Esophagus squamous epithelium (tissue), 5 donors: ENCODE measurements at regions not wholly inside any gene's neighbourhood (a gene's known extent, or its start where the extent isn't known, plus 50 kb on each side); places are given as distances from the start of the nearest gene placed in this dataset.

ENCODE experiments used
- DNase-seq: peaks from one replicate; lab custom pipeline; 2025; lab: John Stamatoyannopoulos, UW
- H3K27ac ChIP-seq, 4 donors: fragments of 200-600 bp; sonication (generic); one replicate each; pipeline ENCODE4 v1.5.1; 2016 to 2019; ENCODE audit warnings: mild to moderate bottlenecking in 1 of 4
- H3K27me3 ChIP-seq, 4 donors: fragments of 200-600 bp; sonication (generic); 1 replicate in 3 of 4; 2 replicates in 1 of 4; pipeline versions ENCODE4 v1.5.1 to v1.6.0; 2017 to 2021; ENCODE audit warnings: antibody characterized with exemption in 1 of 4
- H3K36me3 ChIP-seq, 3 donors: fragments of 200-600 bp; sonication (generic); one replicate each; pipeline ENCODE4 v1.5.1; 2016 to 2019
- H3K4me1 ChIP-seq, 3 donors: fragments of 200-600 bp; sonication (generic); one replicate each; pipeline ENCODE4 v1.5.1; 2017 to 2019
- H3K4me3 ChIP-seq, 4 donors: fragments of 200-600 bp; sonication (generic); 1 replicate in 3 of 4; 2 replicates in 1 of 4; pipeline ENCODE4 v1.5.1; 2016 to 2019; ENCODE audit warnings: mild to moderate bottlenecking in 2 of 4, moderate library complexity in 1 of 4
- H3K9me3 ChIP-seq, 3 donors: fragments of 200-600 bp; sonication (generic); one replicate each; pipeline ENCODE4 v1.5.1; 2016 to 2019
- CTCF ChIP-seq, 6 experiments: fragments of 450-650 bp in 4 of 6; fragments of 200-600 bp in 2 of 6; sonication (generic) in 2 of 6; IDR thresholded peaks; one replicate each; pipeline ENCODE4 v1.5.1; 2016 to 2019; ENCODE audit warnings: antibody characterized with exemption in 6 of 6, mild to moderate bottlenecking in 4 of 6, moderate library complexity in 4 of 6
- POLR2A ChIP-seq, 4 donors: fragments of 450-650 bp; IDR thresholded peaks; one replicate each; pipeline ENCODE4 v1.6.1; 2017; ENCODE audit warnings: antibody characterized with exemption in 4 of 4, mild to moderate bottlenecking in 4 of 4, moderate library complexity in 3 of 4
- WGBS, 2 donors: methylation state at CpG; one replicate each; pipeline ENCODE4 v1.1.5; 2018; 5-methylcytosine and 5-hydroxymethylcytosine counted together
- intact Hi-C: fragments of 100-400 bp; cut with DNase I; formaldehyde crosslinking; loops from one replicate; pipeline ENCODE4 v1.15.0; 2022
- donor health status: DM: yes; HTN: yes; CAD: no.

DNA sequence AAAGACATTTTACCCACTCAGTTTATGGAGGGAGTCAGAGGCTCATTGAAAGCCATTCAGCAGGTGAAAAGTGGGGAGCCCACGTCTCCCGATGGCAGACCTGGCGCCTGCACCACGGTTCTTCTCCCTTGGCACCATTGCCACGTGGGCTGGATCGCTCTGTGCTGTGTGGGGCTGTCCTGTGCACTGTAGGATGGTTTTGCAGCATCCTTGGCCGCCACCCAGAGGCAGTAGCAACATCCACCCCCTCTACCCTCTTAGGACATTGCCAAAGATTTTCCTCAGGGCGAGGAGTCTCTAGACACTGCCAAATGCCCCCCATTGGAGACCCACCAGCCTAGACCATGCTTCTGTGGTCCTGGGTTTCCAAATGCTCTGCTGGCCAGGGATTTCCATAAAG, 60.2 kb downstream of the SYNE3 start:
- intact Hi-C loops: no loop called here
- Histone ChIP-seq H3K27ac (no peak overlapping the region), H3K36me3 (peaks cover 0 to 27% (median 7%) of the 10 kb centered on the region in 3 donors), H3K4me1 (peaks cover 8 to 10% (median 9%) of the 10 kb centered on the region in 3 donors), H3K27me3 (peaks cover 0 to 5% (median 0%) of the 10 kb centered on the region in 4 donors), H3K9me3 (no peaks in the 10 kb centered on the region), H3K4me3 (no peak overlapping the region)
- WGBS, 2 donors: 75 to 82% methylated on average over 6 to 8 of the region's 8 CpGs
- TF ChIP-seq POLR2A (IDR thresholded peaks at IDR 0.05) (no peak), CTCF (IDR thresholded peaks at IDR 0.05) (no peak)
- DNase-seq: no peak

DNA sequence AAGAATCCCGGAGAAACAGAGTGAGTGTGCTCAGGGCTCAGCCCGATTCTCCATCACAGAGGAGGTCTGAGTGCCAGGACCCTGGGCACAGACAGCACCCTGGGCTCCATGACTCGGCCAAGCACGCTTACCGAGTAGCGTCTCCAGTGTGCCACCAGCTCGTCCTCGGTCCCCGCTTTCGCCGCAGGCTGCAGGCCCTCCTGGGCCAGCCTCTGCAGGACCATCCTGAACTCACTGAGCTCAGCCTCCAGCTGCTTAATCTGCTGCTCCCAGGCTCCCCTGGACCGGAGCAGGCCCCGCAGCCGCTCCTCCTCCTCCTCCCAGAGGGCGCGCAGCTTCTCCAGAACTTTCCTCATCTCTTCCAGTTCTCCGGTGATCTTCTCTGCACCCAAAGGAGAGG, 61.2 kb downstream of the SYNE3 start:
- H3K27me3 ChIP-seq: no peaks in the 10 kb centered on the region
- H3K4me3 ChIP-seq: no peak overlapping the region
- H3K36me3 ChIP-seq: peaks cover 0 to 36% (median 7%) of the 10 kb centered on the region in 3 donors
- WGBS, 2 donors: 94 to 98% methylated on average over 15 to 16 of the region's 17 CpGs
- H3K9me3 ChIP-seq: no peaks in the 10 kb centered on the region
- TF ChIP-seq POLR2A (IDR thresholded peaks at IDR 0.05): no peak
- no peak for TF ChIP-seq CTCF (IDR thresholded peaks at IDR 0.05)
- no peak overlapping the region for H3K27ac ChIP-seq
- intact Hi-C loops: no loop called here
- H3K4me1 ChIP-seq: no peaks in the 10 kb centered on the region
- DNase-seq: no peak

- H3K9me3 ChIP-seq: no peaks in the 10 kb centered on the region
- peaks cover 0 to 52% (median 7%) of the 10 kb centered on the region in 3 donors for H3K36me3 ChIP-seq
- no peak for DNase-seq
- H3K4me3 ChIP-seq: no peak overlapping the region
- 83 to 90% methylated on average over 1 of the region's 1 CpG for WGBS, 2 donors
- no peak for TF ChIP-seq POLR2A (IDR thresholded peaks at IDR 0.05)
- H3K27ac ChIP-seq: no peak overlapping the region
- intact Hi-C loops: no loop called here
- H3K4me1 ChIP-seq: no peaks in the 10 kb centered on the region
- H3K27me3 ChIP-seq: no peaks in the 10 kb centered on the region
These were observed 62.8 kb downstream of the SYNE3 start for GRCh38 chr14:95453713-95453980.

- H3K36me3 ChIP-seq: peaks cover 0 to 54% (median 7%) of the 10 kb centered on the region in 3 donors
- H3K4me3 ChIP-seq: no peak overlapping the region
- 74 to 83% methylated on average over 7 to 8 of the region's 10 CpGs for WGBS, 2 donors
- DNase-seq: no peak
- intact Hi-C loops: no loop called here
- H3K27me3 ChIP-seq: no peaks in the 10 kb centered on the region
- H3K4me1 ChIP-seq: no peaks in the 10 kb centered on the region
- TF ChIP-seq CTCF (IDR thresholded peaks at IDR 0.05) (no peak), POLR2A (IDR thresholded peaks at IDR 0.05) (no peak)
- H3K9me3 ChIP-seq: no peaks in the 10 kb centered on the region
- no peak overlapping the region for H3K27ac ChIP-seq
These were observed 63.3 kb downstream of the SYNE3 start for GRCh38 chr14:95452893-95453712.

- TF ChIP-seq CTCF (IDR thresholded peaks at IDR 0.05): peak in 2 of 6 experiments; percentile 12 to 38
- no peak for TF ChIP-seq POLR2A (IDR thresholded peaks at IDR 0.05)
- DNase-seq: no peak
- intact Hi-C loops: no loop called here
These were observed 64.1 kb downstream of the SYNE3 start for GRCh38 chr14:95452176-95452892.

More at GRCh38 chr14:95452176-95452892, 64.1 kb downstream of the SYNE3 start:
- Histone ChIP-seq H3K27me3 (no peaks in the 10 kb centered on the region), H3K4me1 (no peaks in the 10 kb centered on the region), H3K9me3 (no peaks in the 10 kb centered on the region), H3K36me3 (peaks cover 0 to 58% (median 7%) of the 10 kb centered on the region in 3 donors), H3K27ac (no peak overlapping the region), H3K4me3 (no peak overlapping the region)
- WGBS, 2 donors: 79 to 85% methylated on average over 7 to 8 of the region's 18 CpGs
